Adrenal gland (tissue), 9 donors: ENCODE measurements at regions not wholly inside any gene's neighbourhood (a gene's known extent, or its start where the extent isn't known, plus 50 kb on each side); places are given as distances from the start of the nearest gene placed in this dataset.

ENCODE experiments used
- DNase-seq, 7 donors: peaks; one replicate each; pipeline ENCODE4 v3.0.0-alpha.2; 2019 to 2020
- H3K27ac ChIP-seq, 5 donors: fragments of 200-600 bp; sonication (generic) in 4 of 5; 1 replicate in 3 of 5; 2 replicates in 2 of 5; pipeline versions ENCODE4 v1.5.1 to v1.8.0; 2016 to 2020; ENCODE audit warnings: mild to moderate bottlenecking in 1 of 5
- H3K27me3 ChIP-seq: fragments of 200-600 bp; 2 replicates; pipeline ENCODE4 v1.8.0; 2021
- H3K36me3 ChIP-seq, 2 donors: fragments of 200-600 bp; replicated peaks in 1 of 2; 1 replicate in 1 of 2; 2 replicates in 1 of 2; pipeline versions ENCODE4 v1.5.1 to v1.8.0; 2018 to 2022
- H3K4me1 ChIP-seq, 2 donors: fragments of 200-600 bp; replicated peaks in 1 of 2; 1 replicate in 1 of 2; 2 replicates in 1 of 2; pipeline versions ENCODE4 v1.5.1 to v1.8.0; 2018 to 2021
- H3K4me3 ChIP-seq, 4 donors: fragments of 200-600 bp; sonication (generic) in 3 of 4; one replicate each; pipeline ENCODE4 v1.5.1; 2016 to 2018
- H3K9me3 ChIP-seq, 3 donors: fragments of 200-600 bp; sonication (generic) in 1 of 3; replicated peaks in 1 of 3; 1 replicate in 2 of 3; 2 replicates in 1 of 3; pipeline versions ENCODE4 v1.5.1 to v1.8.0; 2016 to 2021
- POLR2A ChIP-seq, 2 donors: fragments of 450-650 bp; IDR thresholded peaks; one replicate each; pipeline ENCODE4 v1.6.1; 2017; ENCODE audit warnings: antibody characterized with exemption in 2 of 2, mild to moderate bottlenecking in 2 of 2, moderate library complexity in 1 of 2
- WGBS, 4 donors: extraction: QIAGEN DNeasy Blood & Tissue Kit in 2 of 4; methylation state at CpG; one replicate each; pipeline versions ENCODE4 v1.1.5 to v1.1.7; 2013 to 2017; 5-methylcytosine and 5-hydroxymethylcytosine counted together
- intact Hi-C, 2 donors: fragments of 100-400 bp; cut with DNase I; formaldehyde crosslinking; loops; one replicate each; pipeline versions ENCODE4 v1.14.1 to v1.15.0; 2022 to 2023
- TF ChIP-seq, protein P1 (sequence below), 6 experiments: fragments of 450-650 bp in 4 of 6; fragments of 200-600 bp in 2 of 6; sonication (generic) in 1 of 6; IDR thresholded peaks; 1 replicate in 5 of 6; 2 replicates in 1 of 6; pipeline versions ENCODE4 v1.5.1 to v1.8.0; 2016 to 2021; ENCODE audit warnings: antibody characterized with exemption in 6 of 6, mild to moderate bottlenecking in 2 of 6, moderate library complexity in 1 of 6
- donor health status: healthy with polysubstance abuse.
- donor health status: Bipolar disorder and iron deficiency.
- donor health status: DM: yes; HTN: yes; CAD: no.
- donor health status: DM: no; HTN: no; CAD: no.
- donor health status: DM: no; HTN: no; CAD: no.

DNA sequence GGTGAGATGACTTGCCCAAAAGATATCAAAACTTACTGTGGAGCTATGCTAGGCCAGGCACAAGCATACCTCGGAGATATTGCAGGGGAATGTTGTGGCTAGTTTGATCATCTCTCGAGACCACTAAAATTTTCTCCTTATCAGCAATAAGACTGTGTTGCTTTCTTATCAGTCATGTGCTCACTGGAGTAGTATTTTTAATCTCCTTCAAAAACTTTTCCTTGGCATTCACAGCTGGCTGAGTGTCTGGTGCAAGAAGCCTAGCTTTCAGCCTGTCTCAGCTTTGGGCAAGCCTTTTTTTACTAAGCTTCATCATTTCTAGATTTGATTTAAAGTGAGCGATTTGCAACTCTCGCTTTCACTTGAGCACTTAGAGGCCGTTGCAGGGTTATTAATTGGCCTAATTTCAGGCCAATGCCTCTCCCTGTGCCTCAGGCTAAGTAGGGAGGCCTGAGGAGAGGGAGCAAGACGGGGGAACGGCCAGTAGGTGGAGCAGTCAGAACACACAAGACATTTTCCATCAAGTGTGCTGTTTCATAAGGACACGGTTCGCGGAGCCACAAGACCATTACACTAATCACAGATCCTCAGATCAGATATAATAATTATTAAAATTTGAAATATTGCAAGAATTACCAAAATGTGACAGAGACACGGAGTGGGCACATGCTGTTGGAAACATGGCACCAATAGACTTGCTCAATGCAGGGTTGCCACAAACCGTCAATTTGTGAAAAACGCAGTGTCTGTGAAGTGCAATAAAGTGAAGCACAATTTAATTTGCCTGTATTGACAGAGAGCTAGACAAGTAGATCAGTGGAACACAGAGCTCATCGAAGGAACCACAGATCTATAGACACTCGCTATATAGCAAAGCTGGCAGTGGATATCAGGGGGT is 106.8 kb upstream of the SIRPG start:
- WGBS, 4 donors: 23 to 26% (median 25%) methylated on average over 15 of the region's 15 CpGs

DNA sequence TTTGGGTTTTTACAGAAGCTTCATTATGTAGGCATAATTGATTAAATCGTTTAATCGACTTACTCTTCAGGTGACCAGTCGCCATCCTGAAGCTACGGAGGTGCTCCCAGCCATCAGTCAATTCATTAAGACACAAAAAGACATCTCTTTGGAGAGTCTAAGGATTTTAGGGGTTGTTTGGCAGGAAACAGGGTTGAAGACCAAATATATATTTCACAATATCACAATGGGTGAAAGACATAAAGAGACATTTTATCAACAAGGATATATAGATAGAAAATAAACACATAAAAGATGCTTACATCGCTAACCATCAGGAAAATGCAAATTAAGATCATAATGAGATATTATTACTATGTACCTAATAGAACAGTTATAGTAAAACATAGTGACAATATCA is 104.0 kb upstream of the SIRPG start:
- intact Hi-C loops: loop anchor here (10.0 kb wide), 2 partner anchors 413 to 683 kb away; no protein-coding TSS in a partner anchor
- H3K27ac ChIP-seq: no peak overlapping the region
- no peaks in the 10 kb centered on the region for H3K36me3 ChIP-seq
- WGBS, 4 donors: 76 to 87% (median 84%) methylated on average over 5 of the region's 5 CpGs
- no peaks in the 10 kb centered on the region for H3K9me3 ChIP-seq
- H3K4me3 ChIP-seq: no peak overlapping the region
- H3K4me1 ChIP-seq: peaks cover 0 to 7% of the 10 kb centered on the region in 2 donors
- no peak for DNase-seq
- TF ChIP-seq, protein P1, sequence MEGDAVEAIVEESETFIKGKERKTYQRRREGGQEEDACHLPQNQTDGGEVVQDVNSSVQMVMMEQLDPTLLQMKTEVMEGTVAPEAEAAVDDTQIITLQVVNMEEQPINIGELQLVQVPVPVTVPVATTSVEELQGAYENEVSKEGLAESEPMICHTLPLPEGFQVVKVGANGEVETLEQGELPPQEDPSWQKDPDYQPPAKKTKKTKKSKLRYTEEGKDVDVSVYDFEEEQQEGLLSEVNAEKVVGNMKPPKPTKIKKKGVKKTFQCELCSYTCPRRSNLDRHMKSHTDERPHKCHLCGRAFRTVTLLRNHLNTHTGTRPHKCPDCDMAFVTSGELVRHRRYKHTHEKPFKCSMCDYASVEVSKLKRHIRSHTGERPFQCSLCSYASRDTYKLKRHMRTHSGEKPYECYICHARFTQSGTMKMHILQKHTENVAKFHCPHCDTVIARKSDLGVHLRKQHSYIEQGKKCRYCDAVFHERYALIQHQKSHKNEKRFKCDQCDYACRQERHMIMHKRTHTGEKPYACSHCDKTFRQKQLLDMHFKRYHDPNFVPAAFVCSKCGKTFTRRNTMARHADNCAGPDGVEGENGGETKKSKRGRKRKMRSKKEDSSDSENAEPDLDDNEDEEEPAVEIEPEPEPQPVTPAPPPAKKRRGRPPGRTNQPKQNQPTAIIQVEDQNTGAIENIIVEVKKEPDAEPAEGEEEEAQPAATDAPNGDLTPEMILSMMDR (IDR thresholded peaks at IDR 0.05): no peak
- no peak for TF ChIP-seq POLR2A (IDR thresholded peaks at IDR 0.05)
- no peaks in the 10 kb centered on the region for H3K27me3 ChIP-seq

More for the DNA sequence above, 106.8 kb upstream of the SIRPG start:
- no peaks in the 10 kb centered on the region for H3K36me3 ChIP-seq
- DNase-seq: peak; percentile 80 to 94 (median 86)
- TF ChIP-seq, protein P1 (IDR thresholded peaks at IDR 0.05): peak; percentile 54 to 91 (median 78)
- TF ChIP-seq POLR2A (IDR thresholded peaks at IDR 0.05): no peak
- H3K4me3 ChIP-seq: no peak overlapping the region
- H3K27ac ChIP-seq: no peak overlapping the region
- peaks cover 0 to 7% of the 10 kb centered on the region in 2 donors for H3K4me1 ChIP-seq
- H3K27me3 ChIP-seq: no peaks in the 10 kb centered on the region
- intact Hi-C loops: loop anchor here (10.0 kb wide), 2 partner anchors 410 to 680 kb away; no protein-coding TSS in a partner anchor
- H3K9me3 ChIP-seq: no peaks in the 10 kb centered on the region

DNA sequence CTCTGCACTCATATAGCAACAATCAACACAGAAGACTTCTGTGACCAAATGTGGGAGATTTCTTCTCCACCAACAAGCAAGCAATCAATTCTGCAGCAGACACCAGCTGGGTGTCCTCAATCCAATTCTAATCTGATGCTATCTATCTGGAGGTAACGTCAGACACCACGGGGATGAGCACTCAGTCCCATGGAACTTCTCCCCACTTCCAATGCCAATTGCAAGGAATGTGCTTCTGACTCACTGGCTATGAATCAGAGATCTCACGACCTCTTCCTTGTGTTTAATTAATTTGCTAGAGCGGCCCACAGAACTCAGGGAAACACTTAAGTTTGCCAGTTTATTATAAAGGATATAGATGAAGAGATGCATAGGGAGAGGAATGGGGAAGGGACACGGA is 103.5 kb upstream of the SIRPG start:
- peak; percentile 40 to 72 (median 64) for DNase-seq
- Histone ChIP-seq H3K27ac (no peak overlapping the region), H3K27me3 (no peaks in the 10 kb centered on the region), H3K36me3 (no peaks in the 10 kb centered on the region), H3K4me3 (no peak overlapping the region), H3K4me1 (peaks cover 0 to 7% of the 10 kb centered on the region in 2 donors), H3K9me3 (no peaks in the 10 kb centered on the region)
- intact Hi-C loops: loop anchor here (10.0 kb wide), 2 partner anchors 414 to 684 kb away; no protein-coding TSS in a partner anchor
- TF ChIP-seq, protein P1 (IDR thresholded peaks at IDR 0.05): no peak
- TF ChIP-seq POLR2A (IDR thresholded peaks at IDR 0.05): no peak
- 34 to 39% (median 37%) methylated on average over 4 to 5 of the region's 5 CpGs for WGBS, 4 donors

DNA sequence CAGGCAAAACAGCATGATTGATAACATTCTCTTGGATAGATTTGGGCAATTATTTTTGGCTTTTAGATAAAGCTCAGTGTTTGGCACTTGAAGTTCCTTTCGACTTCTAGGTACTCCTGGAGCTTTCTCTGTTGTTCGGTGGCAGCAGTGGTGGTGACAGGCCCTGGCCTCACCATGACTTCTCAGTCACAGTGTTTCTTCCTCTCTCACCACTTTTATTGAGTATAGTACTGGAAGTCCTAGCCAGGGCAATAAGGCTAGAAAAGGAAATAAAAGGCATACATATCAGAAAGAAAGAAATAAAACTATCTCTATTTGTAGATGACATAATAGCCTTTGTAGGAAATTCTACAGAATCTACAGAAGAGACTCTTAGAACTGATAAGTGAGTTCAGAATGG is 101.2 kb upstream of the SIRPG start:
- Histone ChIP-seq H3K4me1 (no peaks in the 10 kb centered on the region), H3K27ac (no peak overlapping the region), H3K4me3 (no peak overlapping the region), H3K36me3 (no peaks in the 10 kb centered on the region), H3K27me3 (no peaks in the 10 kb centered on the region), H3K9me3 (no peaks in the 10 kb centered on the region)
- WGBS, 4 donors: 75 to 84% (median 76%) methylated on average over 2 of the region's 2 CpGs
- intact Hi-C loops: no loop called here
- DNase-seq: no peak
- TF ChIP-seq POLR2A (IDR thresholded peaks at IDR 0.05): no peak
- TF ChIP-seq, protein P1 (IDR thresholded peaks at IDR 0.05): no peak
